GM23338 (cell line): ENCODE measurements at regions not wholly inside any gene's neighbourhood (a gene's known extent, or its start where the extent isn't known, plus 50 kb on each side); places are given as distances from the start of the nearest gene placed in this dataset.

Experiments
- ATAC-seq: fragments of 200-7000 bp; cut with Tn5 transposase; 3 replicates; pipeline ENCODE4 v1.9.1; 2020
- DNase-seq: peaks from one replicate; pipeline ENCODE4 v3.0.0-alpha.2; 2015; ENCODE audit warnings: low spot score
- H2AFZ ChIP-seq: fragments of 200-600 bp; sonication (generic); 2 replicates; pipeline ENCODE4 v1.8.0; 2016; ENCODE audit warnings: antibody characterized with exemption, mild to moderate bottlenecking, moderate library complexity
- H3F3A ChIP-seq: fragments of 200-600 bp; sonication (generic); replicated peaks from 2 replicates; pipeline ENCODE4 v1.8.0; 2017; ENCODE audit warnings: antibody characterized with exemption, mixed run types, low read depth
- H3K27ac ChIP-seq: fragments of 200-600 bp; sonication (generic); 2 replicates; pipeline ENCODE4 v1.6.1; 2016; ENCODE audit warnings: low read depth
- H3K27me3 ChIP-seq: fragments of 200-600 bp; sonication (generic); 2 replicates; pipeline ENCODE4 v1.8.0; 2016; ENCODE audit warnings: mild to moderate bottlenecking, mixed run types, moderate library complexity; ENCODE audit not compliant: insufficient read depth
- H3K36me3 ChIP-seq: fragments of 200-600 bp; sonication (generic); 2 replicates; pipeline ENCODE4 v1.8.0; 2016; ENCODE audit warnings: mild to moderate bottlenecking; ENCODE audit not compliant: insufficient read depth
- H3K4me1 ChIP-seq: fragments of 200-600 bp; sonication (generic); 2 replicates; pipeline ENCODE4 v1.8.0; 2016; ENCODE audit warnings: mild to moderate bottlenecking, moderate library complexity; ENCODE audit not compliant: insufficient read depth
- H3K4me2 ChIP-seq: fragments of 200-600 bp; sonication (generic); 2 replicates; pipeline ENCODE4 v1.7.1; 2017; ENCODE audit warnings: mixed run types
- H3K4me3 ChIP-seq: fragments of 200-600 bp; sonication (generic); 2 replicates; pipeline ENCODE4 v1.6.1; 2016; ENCODE audit warnings: mixed run types
- H3K79me2 ChIP-seq: fragments of 200-600 bp; sonication (generic); replicated peaks from 2 replicates; pipeline ENCODE4 v1.8.0; 2017; ENCODE audit warnings: mild to moderate bottlenecking; ENCODE audit not compliant: insufficient read depth
- H3K9me2 ChIP-seq: fragments of 200-600 bp; sonication (generic); 2 replicates; pipeline ENCODE4 v1.8.0; 2017; ENCODE audit not compliant: insufficient read depth
- H4K20me1 ChIP-seq: fragments of 200-600 bp; sonication (generic); replicated peaks from 2 replicates; pipeline ENCODE4 v1.8.0; 2017; ENCODE audit warnings: mild to moderate bottlenecking; ENCODE audit not compliant: insufficient read depth
- H3K27ac Mint-ChIP-seq: 2 replicates; pipeline ENCODE4 v1.8.0; 2020; ENCODE audit warnings: inconsistent platforms, mild to moderate bottlenecking, moderate library complexity, mixed read lengths
- H3K27me3 Mint-ChIP-seq: 3 replicates; pipeline ENCODE4 v1.8.0; 2022; ENCODE audit warnings: low read depth, mild to moderate bottlenecking, moderate library complexity, mixed read lengths, inconsistent platforms; ENCODE audit not compliant: insufficient read depth, poor library complexity
- H3K36me3 Mint-ChIP-seq: 3 replicates; pipeline ENCODE4 v1.8.0; 2021; ENCODE audit warnings: low read depth, mild to moderate bottlenecking, inconsistent platforms, moderate library complexity, mixed read lengths
- H3K4me1 Mint-ChIP-seq: 3 replicates; pipeline ENCODE4 v1.8.0; 2020; ENCODE audit warnings: mild to moderate bottlenecking, inconsistent platforms, mixed read lengths
- H3K4me3 Mint-ChIP-seq: 3 replicates; pipeline ENCODE4 v1.8.0; 2021; ENCODE audit warnings: moderate library complexity, mild to moderate bottlenecking, inconsistent platforms, mixed read lengths
- H3K9me3 Mint-ChIP-seq: 3 replicates; pipeline ENCODE4 v1.8.0; 2020; ENCODE audit warnings: moderate library complexity, mild to moderate bottlenecking, inconsistent platforms, mixed read lengths
- EZH2phosphoT487 ChIP-seq: fragments of 200-600 bp; sonication (generic); IDR thresholded peaks from one replicate; pipeline ENCODE4 v1.8.1; 2018; ENCODE audit warnings: antibody characterized with exemption; ENCODE audit not compliant: unreplicated experiment
- JUNB ChIP-seq: IDR thresholded peaks from one replicate; pipeline ENCODE4 v1.6.1; 2016; ENCODE audit warnings: antibody characterized with exemption; ENCODE audit not compliant: unreplicated experiment
- POLR2AphosphoS5 ChIP-seq: IDR thresholded peaks from 2 replicates; pipeline ENCODE4 v1.6.1; 2016; ENCODE audit warnings: antibody characterized with exemption, low read depth
- STAT1 ChIP-seq: IDR thresholded peaks from one replicate; pipeline ENCODE4 v1.6.1; 2016; ENCODE audit warnings: antibody characterized with exemption; ENCODE audit not compliant: unreplicated experiment
- ZNF331 ChIP-seq: fragments of 250-450 bp; sonication (Bioruptor Pico); IDR thresholded peaks from 2 replicates; pipeline ENCODE4 v1.5.0; 2020; ENCODE audit warnings: low read depth, mild to moderate bottlenecking, moderate library complexity
- TF ChIP-seq, protein P1 (sequence below): IDR thresholded peaks from 2 replicates; pipeline ENCODE4 v1.6.1; 2016; ENCODE audit warnings: antibody characterized with exemption
- TF ChIP-seq, protein P2 (sequence below): IDR thresholded peaks from one replicate; pipeline ENCODE4 v1.6.1; 2018; ENCODE audit warnings: antibody characterized with exemption; ENCODE audit not compliant: unreplicated experiment
- TF ChIP-seq, protein P3 (sequence below), 2 experiments: fragments of 200-600 bp in 1 of 2; sonication (generic) in 1 of 2; conservative IDR thresholded peaks; 2 replicates each; pipeline versions ENCODE4 v1.5.1 to v1.6.1; 2016 to 2017; ENCODE audit warnings: antibody characterized with exemption in 2 of 2, low read depth in 2 of 2, mild to moderate bottlenecking in 2 of 2, moderate library complexity in 1 of 2
- TF ChIP-seq, protein P4 (sequence below): fragments of 250-450 bp; sonication (Bioruptor Pico); IDR thresholded peaks from 2 replicates; pipeline ENCODE4 v1.5.0; 2020; ENCODE audit warnings: mild to moderate bottlenecking, moderate library complexity

DNA sequence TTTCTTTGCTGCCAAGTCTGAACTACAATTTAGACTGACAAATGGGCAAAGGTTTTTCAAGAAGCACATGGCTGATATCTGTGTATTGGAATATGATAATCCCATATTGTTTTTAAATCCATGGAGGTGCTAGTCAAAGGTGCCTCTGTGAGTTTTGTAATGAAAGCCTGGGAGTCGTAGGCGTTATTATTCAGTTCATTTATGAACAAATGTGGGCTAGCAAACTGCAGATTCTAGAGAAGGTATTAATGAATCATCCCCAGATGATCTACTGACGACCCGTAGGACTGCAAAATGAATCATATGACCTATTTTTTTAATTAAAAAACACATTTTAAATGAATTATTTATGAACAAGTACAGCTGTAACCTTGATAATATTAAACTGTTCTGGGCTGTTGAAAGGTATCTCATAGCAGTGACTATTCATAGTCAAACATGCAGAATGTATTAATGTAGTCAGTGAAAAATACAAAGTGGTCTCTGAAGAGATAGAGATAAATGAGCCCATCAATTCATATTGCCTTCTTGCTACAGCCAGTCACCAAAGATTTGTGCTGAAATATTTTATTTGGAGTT lies 1317.8 kb upstream of the MAP3K7 start:
- TF ChIP-seq, protein P1, sequence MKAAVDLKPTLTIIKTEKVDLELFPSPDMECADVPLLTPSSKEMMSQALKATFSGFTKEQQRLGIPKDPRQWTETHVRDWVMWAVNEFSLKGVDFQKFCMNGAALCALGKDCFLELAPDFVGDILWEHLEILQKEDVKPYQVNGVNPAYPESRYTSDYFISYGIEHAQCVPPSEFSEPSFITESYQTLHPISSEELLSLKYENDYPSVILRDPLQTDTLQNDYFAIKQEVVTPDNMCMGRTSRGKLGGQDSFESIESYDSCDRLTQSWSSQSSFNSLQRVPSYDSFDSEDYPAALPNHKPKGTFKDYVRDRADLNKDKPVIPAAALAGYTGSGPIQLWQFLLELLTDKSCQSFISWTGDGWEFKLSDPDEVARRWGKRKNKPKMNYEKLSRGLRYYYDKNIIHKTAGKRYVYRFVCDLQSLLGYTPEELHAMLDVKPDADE, result no peak
- TF ChIP-seq JUNB (no peak), EZH2phosphoT487 (no peak), ZNF331 (CRISPR knock-in tag) (no peak), STAT1 (no peak), POLR2AphosphoS5 (no peak)
- TF ChIP-seq, protein P2, sequence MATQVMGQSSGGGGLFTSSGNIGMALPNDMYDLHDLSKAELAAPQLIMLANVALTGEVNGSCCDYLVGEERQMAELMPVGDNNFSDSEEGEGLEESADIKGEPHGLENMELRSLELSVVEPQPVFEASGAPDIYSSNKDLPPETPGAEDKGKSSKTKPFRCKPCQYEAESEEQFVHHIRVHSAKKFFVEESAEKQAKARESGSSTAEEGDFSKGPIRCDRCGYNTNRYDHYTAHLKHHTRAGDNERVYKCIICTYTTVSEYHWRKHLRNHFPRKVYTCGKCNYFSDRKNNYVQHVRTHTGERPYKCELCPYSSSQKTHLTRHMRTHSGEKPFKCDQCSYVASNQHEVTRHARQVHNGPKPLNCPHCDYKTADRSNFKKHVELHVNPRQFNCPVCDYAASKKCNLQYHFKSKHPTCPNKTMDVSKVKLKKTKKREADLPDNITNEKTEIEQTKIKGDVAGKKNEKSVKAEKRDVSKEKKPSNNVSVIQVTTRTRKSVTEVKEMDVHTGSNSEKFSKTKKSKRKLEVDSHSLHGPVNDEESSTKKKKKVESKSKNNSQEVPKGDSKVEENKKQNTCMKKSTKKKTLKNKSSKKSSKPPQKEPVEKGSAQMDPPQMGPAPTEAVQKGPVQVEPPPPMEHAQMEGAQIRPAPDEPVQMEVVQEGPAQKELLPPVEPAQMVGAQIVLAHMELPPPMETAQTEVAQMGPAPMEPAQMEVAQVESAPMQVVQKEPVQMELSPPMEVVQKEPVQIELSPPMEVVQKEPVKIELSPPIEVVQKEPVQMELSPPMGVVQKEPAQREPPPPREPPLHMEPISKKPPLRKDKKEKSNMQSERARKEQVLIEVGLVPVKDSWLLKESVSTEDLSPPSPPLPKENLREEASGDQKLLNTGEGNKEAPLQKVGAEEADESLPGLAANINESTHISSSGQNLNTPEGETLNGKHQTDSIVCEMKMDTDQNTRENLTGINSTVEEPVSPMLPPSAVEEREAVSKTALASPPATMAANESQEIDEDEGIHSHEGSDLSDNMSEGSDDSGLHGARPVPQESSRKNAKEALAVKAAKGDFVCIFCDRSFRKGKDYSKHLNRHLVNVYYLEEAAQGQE, result no peak
- TF ChIP-seq, protein P3, sequence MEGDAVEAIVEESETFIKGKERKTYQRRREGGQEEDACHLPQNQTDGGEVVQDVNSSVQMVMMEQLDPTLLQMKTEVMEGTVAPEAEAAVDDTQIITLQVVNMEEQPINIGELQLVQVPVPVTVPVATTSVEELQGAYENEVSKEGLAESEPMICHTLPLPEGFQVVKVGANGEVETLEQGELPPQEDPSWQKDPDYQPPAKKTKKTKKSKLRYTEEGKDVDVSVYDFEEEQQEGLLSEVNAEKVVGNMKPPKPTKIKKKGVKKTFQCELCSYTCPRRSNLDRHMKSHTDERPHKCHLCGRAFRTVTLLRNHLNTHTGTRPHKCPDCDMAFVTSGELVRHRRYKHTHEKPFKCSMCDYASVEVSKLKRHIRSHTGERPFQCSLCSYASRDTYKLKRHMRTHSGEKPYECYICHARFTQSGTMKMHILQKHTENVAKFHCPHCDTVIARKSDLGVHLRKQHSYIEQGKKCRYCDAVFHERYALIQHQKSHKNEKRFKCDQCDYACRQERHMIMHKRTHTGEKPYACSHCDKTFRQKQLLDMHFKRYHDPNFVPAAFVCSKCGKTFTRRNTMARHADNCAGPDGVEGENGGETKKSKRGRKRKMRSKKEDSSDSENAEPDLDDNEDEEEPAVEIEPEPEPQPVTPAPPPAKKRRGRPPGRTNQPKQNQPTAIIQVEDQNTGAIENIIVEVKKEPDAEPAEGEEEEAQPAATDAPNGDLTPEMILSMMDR (conservative IDR thresholded peaks at IDR 0.05; ENCODE audit: low read depth in 2 of 2), result no peak
- TF ChIP-seq, protein P4, sequence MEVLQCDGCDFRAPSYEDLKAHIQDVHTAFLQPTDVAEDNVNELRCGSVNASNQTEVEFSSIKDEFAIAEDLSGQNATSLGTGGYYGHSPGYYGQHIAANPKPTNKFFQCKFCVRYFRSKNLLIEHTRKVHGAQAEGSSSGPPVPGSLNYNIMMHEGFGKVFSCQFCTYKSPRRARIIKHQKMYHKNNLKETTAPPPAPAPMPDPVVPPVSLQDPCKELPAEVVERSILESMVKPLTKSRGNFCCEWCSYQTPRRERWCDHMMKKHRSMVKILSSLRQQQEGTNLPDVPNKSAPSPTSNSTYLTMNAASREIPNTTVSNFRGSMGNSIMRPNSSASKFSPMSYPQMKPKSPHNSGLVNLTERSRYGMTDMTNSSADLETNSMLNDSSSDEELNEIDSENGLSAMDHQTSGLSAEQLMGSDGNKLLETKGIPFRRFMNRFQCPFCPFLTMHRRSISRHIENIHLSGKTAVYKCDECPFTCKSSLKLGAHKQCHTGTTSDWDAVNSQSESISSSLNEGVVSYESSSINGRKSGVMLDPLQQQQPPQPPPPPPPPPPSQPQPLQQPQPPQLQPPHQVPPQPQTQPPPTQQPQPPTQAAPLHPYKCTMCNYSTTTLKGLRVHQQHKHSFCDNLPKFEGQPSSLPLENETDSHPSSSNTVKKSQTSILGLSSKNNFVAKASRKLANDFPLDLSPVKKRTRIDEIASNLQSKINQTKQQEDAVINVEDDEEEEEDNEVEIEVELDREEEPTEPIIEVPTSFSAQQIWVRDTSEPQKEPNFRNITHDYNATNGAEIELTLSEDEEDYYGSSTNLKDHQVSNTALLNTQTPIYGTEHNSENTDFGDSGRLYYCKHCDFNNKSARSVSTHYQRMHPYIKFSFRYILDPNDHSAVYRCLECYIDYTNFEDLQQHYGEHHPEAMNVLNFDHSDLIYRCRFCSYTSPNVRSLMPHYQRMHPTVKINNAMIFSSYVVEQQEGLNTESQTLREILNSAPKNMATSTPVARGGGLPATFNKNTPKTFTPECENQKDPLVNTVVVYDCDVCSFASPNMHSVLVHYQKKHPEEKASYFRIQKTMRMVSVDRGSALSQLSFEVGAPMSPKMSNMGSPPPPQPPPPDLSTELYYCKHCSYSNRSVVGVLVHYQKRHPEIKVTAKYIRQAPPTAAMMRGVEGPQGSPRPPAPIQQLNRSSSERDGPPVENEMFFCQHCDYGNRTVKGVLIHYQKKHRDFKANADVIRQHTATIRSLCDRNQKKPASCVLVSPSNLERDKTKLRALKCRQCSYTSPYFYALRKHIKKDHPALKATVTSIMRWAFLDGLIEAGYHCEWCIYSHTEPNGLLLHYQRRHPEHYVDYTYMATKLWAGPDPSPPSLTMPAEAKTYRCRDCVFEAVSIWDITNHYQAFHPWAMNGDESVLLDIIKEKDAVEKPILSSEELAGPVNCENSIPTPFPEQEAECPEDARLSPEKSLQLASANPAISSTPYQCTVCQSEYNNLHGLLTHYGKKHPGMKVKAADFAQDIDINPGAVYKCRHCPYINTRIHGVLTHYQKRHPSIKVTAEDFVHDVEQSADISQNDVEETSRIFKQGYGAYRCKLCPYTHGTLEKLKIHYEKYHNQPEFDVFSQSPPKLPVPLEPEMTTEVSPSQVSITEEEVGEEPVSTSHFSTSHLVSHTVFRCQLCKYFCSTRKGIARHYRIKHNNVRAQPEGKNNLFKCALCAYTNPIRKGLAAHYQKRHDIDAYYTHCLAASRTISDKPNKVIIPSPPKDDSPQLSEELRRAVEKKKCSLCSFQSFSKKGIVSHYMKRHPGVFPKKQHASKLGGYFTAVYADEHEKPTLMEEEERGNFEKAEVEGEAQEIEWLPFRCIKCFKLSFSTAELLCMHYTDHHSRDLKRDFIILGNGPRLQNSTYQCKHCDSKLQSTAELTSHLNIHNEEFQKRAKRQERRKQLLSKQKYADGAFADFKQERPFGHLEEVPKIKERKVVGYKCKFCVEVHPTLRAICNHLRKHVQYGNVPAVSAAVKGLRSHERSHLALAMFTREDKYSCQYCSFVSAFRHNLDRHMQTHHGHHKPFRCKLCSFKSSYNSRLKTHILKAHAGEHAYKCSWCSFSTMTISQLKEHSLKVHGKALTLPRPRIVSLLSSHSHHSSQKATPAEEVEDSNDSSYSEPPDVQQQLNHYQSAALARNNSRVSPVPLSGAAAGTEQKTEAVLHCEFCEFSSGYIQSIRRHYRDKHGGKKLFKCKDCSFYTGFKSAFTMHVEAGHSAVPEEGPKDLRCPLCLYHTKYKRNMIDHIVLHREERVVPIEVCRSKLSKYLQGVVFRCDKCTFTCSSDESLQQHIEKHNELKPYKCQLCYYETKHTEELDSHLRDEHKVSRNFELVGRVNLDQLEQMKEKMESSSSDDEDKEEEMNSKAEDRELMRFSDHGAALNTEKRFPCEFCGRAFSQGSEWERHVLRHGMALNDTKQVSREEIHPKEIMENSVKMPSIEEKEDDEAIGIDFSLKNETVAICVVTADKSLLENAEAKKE (CRISPR knock-in tag), result no peak
- no peaks in the 10 kb centered on the region for H3K9me3 Mint-ChIP-seq
- no peak overlapping the region for H3K27ac Mint-ChIP-seq
- ATAC-seq (no peak), DNase-seq (no peak)
- no peaks in the 10 kb centered on the region for H3K27me3 Mint-ChIP-seq
- Histone ChIP-seq H3K4me2 (no peak overlapping the region), H3K27me3 (no peaks in the 10 kb centered on the region), H3K27ac (no peak overlapping the region), H3K4me3 (no peak overlapping the region), H3K4me1 (no peaks in the 10 kb centered on the region), H4K20me1 (no peaks in the 10 kb centered on the region), H3F3A (no peaks in the 10 kb centered on the region), H2AFZ (no peak overlapping the region), H3K9me2 (no peaks in the 10 kb centered on the region), H3K79me2 (no peaks in the 10 kb centered on the region), H3K36me3 (no peaks in the 10 kb centered on the region)
- H3K36me3 Mint-ChIP-seq, result no peaks in the 10 kb centered on the region
- no peak overlapping the region for H3K4me3 Mint-ChIP-seq
- H3K4me1 Mint-ChIP-seq, result no peaks in the 10 kb centered on the region
